PC-3 (cell line): ENCODE measurements at regions not wholly inside any gene's neighbourhood (a gene's known extent, or its start where the extent isn't known, plus 50 kb on each side); places are given as distances from the start of the nearest gene placed in this dataset.

Experiments
- CTCF ChIP-seq: fragments of 300-600 bp; sonication (generic); conservative IDR thresholded peaks from 2 replicates; pipeline ENCODE4 v1.5.1; 2017; ENCODE audit warnings: antibody characterized with exemption, low read depth, mild to moderate bottlenecking, low read length
- EZH2 ChIP-seq: fragments of 300-600 bp; sonication (generic); IDR thresholded peaks from one replicate; pipeline ENCODE4 v1.6.1; 2017; ENCODE audit warnings: antibody characterized with exemption, mild to moderate bottlenecking, low read length; ENCODE audit not compliant: unreplicated experiment
- EZH2phosphoT487 ChIP-seq: fragments of 300-600 bp; sonication (generic); IDR thresholded peaks from 2 replicates; pipeline ENCODE4 v1.6.1; 2018; ENCODE audit warnings: mild to moderate bottlenecking, antibody characterized with exemption, low read length, borderline replicate concordance

GRCh38 chr15:62452667-62453066 is 287.6 kb upstream of the C2CD4B start:
- no peak for TF ChIP-seq CTCF
- TF ChIP-seq EZH2, result no peak
- no peak for TF ChIP-seq EZH2phosphoT487
